ENCODE measurements at regions not wholly inside any gene's neighbourhood (a gene's known extent, or its start where the extent isn't known, plus 50 kb on each side); places are given as distances from the start of the nearest gene placed in this dataset.
"Not testable (repeated sequence)": the region's sequence is repeated elsewhere in the genome, so short reads cannot be mapped to it uniquely, and the experiment has no call there.

- no peak for DNase-seq
Measured at GRCh38 chr10:8400151-8400550, 345.7 kb downstream of the GATA3 start.

GRCh38 chr10:8400892-8401291 is 346.4 kb downstream of the GATA3 start:
- no peak for DNase-seq

GRCh38 chr10:8401531-8401930 is 347.0 kb downstream of the GATA3 start:
- DNase-seq, result no peak

GRCh38 chr10:8402576-8402975 is 348.1 kb downstream of the GATA3 start:
- no peak for DNase-seq

GRCh38 chr10:8403711-8404371 is 349.4 kb downstream of the GATA3 start:
- no peak for DNase-seq

GRCh38 chr10:8404721-8405120 is 350.2 kb downstream of the GATA3 start:
- no peak for DNase-seq

GRCh38 chr10:8405596-8405995 is 351.1 kb downstream of the GATA3 start:
- no peak for DNase-seq

GRCh38 chr10:8407501-8408021 is 353.1 kb downstream of the GATA3 start:
- no peak for DNase-seq

GRCh38 chr10:8410506-8410905 is 356.0 kb downstream of the GATA3 start:
- DNase-seq, result no peak

- DNase-seq, result no peak
Measured at GRCh38 chr10:8412541-8412940, 358.1 kb downstream of the GATA3 start.

GRCh38 chr10:8415029-8415428 is 360.5 kb downstream of the GATA3 start:
- not testable (repeated sequence) for DNase-seq

GRCh38 chr10:8416192-8416701 is 361.8 kb downstream of the GATA3 start:
- DNase-seq, result no peak

- no peak for DNase-seq
Measured at GRCh38 chr10:8416760-8417159, 362.3 kb downstream of the GATA3 start.

- DNase-seq, result no peak
Measured at GRCh38 chr10:8417631-8418030, 363.1 kb downstream of the GATA3 start.

- no peak for DNase-seq
Measured at GRCh38 chr10:8418631-8419030, 364.1 kb downstream of the GATA3 start.

GRCh38 chr10:8420182-8420581 is 365.7 kb downstream of the GATA3 start:
- no peak for DNase-seq

GRCh38 chr10:8424555-8425211 is 370.2 kb downstream of the GATA3 start:
- DNase-seq, result no peak

- DNase-seq, result no peak
Measured at GRCh38 chr10:8428654-8429053, 374.2 kb downstream of the GATA3 start.

GRCh38 chr10:8430321-8430720 is 375.8 kb downstream of the GATA3 start:
- no peak for DNase-seq

GRCh38 chr10:8431511-8431910 is 377.0 kb downstream of the GATA3 start:
- DNase-seq, result no peak

GRCh38 chr10:8435186-8436055 is 380.9 kb downstream of the GATA3 start:
- no peak for DNase-seq

GRCh38 chr10:8437896-8438295 is 383.4 kb downstream of the GATA3 start:
- no peak for DNase-seq

GRCh38 chr10:8438603-8439002 is 384.1 kb downstream of the GATA3 start:
- no peak for DNase-seq
